IMR-90 (cell line): ENCODE measurements at regions not wholly inside any gene's neighbourhood (a gene's known extent, or its start where the extent isn't known, plus 50 kb on each side); places are given as distances from the start of the nearest gene placed in this dataset.

Source experiments
- ATAC-seq: fragments of 200-7000 bp; cut with Tn5 transposase; 2 replicates; pipeline ENCODE4 v1.9.1; 2020; ENCODE audit warnings: low read depth, mild to moderate bottlenecking, moderate library complexity
- BruUV-seq: library from RNA; stranded (reverse); fragments of 400-500 nt; replicated peaks from 2 replicates; lab custom pipeline; 2021; lab: Mats Ljungman, UMichigan
- CTCF ChIA-PET: fragments of 300-600 bp; formaldehyde crosslinking; extraction: SDS; loops from one replicate; lab custom pipeline; 2021; ENCODE audit warnings: antibody characterized with exemption; lab: Yijun Ruan, JAX
- POLR2A ChIA-PET: fragments of 300-600 bp; sonication (Branson Sonifier 250); formaldehyde crosslinking; loops from one replicate; lab custom pipeline; 2022; ENCODE audit warnings: antibody characterized with exemption; ENCODE audit not compliant: unreplicated experiment; lab: Charles Lee
- DNase-seq: peaks from one replicate; pipeline ENCODE4 v3.0.0; 2013
- H2AFZ ChIP-seq: replicated peaks from 2 replicates; pipeline ENCODE3; 2013; ENCODE audit warnings: low read length, mild to moderate bottlenecking; ENCODE audit not compliant: poor library complexity
- H2AK5ac ChIP-seq: 2 replicates; pipeline ENCODE4 v1.6.1; 2013; ENCODE audit warnings: low read depth, low read length, inconsistent platforms
- H2AK9ac ChIP-seq: replicated peaks from 2 replicates; pipeline ENCODE3; 2013; ENCODE audit warnings: mild to moderate bottlenecking, low read depth, low read length, moderate library complexity; ENCODE audit not compliant: poor library complexity
- H2BK120ac ChIP-seq: 2 replicates; pipeline ENCODE4 v1.6.1; 2013; ENCODE audit warnings: low read depth, low read length, inconsistent platforms
- H2BK15ac ChIP-seq: 3 replicates; pipeline ENCODE4 v1.6.1; 2013; ENCODE audit warnings: low read depth, low read length, inconsistent platforms
- H2BK20ac ChIP-seq: 2 replicates; pipeline ENCODE4 v1.6.1; 2013; ENCODE audit warnings: low read depth, mild to moderate bottlenecking, inconsistent platforms, low read length, moderate library complexity
- H2BK5ac ChIP-seq: 2 replicates; pipeline ENCODE4 v1.6.1; 2013; ENCODE audit warnings: mild to moderate bottlenecking, low read depth, low read length, inconsistent platforms; ENCODE audit not compliant: poor library complexity, severe bottlenecking
- H3K14ac ChIP-seq: replicated peaks from 2 replicates; pipeline ENCODE4 v1.6.1; 2013; ENCODE audit warnings: low read depth, low read length, inconsistent platforms
- H3K18ac ChIP-seq: 2 replicates; pipeline ENCODE4 v1.6.1; 2013; ENCODE audit warnings: low read depth, low read length, control low read depth
- H3K23ac ChIP-seq: 2 replicates; pipeline ENCODE4 v1.6.1; 2013; ENCODE audit warnings: low read depth, low read length, inconsistent platforms
- H3K27ac ChIP-seq: 2 replicates; pipeline ENCODE4 v1.5.1; 2013; ENCODE audit warnings: mild to moderate bottlenecking, control low read depth, low read length; ENCODE audit not compliant: insufficient read depth
- H3K27me3 ChIP-seq: 2 replicates; pipeline ENCODE4 v1.6.1; 2013; ENCODE audit warnings: low read length; ENCODE audit not compliant: control insufficient read depth, insufficient read depth
- H3K36me3 ChIP-seq: 2 replicates; pipeline ENCODE4 v1.6.1; 2013; ENCODE audit warnings: low read length, mixed read lengths; ENCODE audit not compliant: control insufficient read depth, insufficient read depth
- H3K4ac ChIP-seq: 2 replicates; pipeline ENCODE4 v1.6.1; 2013; ENCODE audit warnings: low read depth, low read length, inconsistent platforms
- H3K4me1 ChIP-seq: 2 replicates; pipeline ENCODE4 v1.6.1; 2013; ENCODE audit warnings: low read length, mixed read lengths; ENCODE audit not compliant: control insufficient read depth, insufficient read depth
- H3K4me2 ChIP-seq: 2 replicates; pipeline ENCODE4 v1.6.1; 2013; ENCODE audit warnings: low read depth, mild to moderate bottlenecking, control low read depth, low read length, moderate library complexity
- H3K4me3 ChIP-seq: 2 replicates; pipeline ENCODE4 v1.5.1; 2013; ENCODE audit warnings: low read depth, mild to moderate bottlenecking, control low read depth, low read length, moderate library complexity; ENCODE audit not compliant: insufficient read depth
- H3K56ac ChIP-seq: 2 replicates; pipeline ENCODE4 v1.6.1; 2013; ENCODE audit warnings: low read length, inconsistent platforms; ENCODE audit not compliant: insufficient read depth; ENCODE audit errors: extremely low read depth
- H3K79me1 ChIP-seq, 2 experiments: 2 replicates each; pipeline ENCODE4 v1.6.1; 2013; ENCODE audit warnings: low read length in 2 of 2, inconsistent platforms in 1 of 2, low read depth in 1 of 2
- H3K9ac ChIP-seq: 2 replicates; pipeline ENCODE4 v1.6.1; 2013; ENCODE audit warnings: low read depth, low read length, control low read depth
- H3K9me1 ChIP-seq: 2 replicates; pipeline ENCODE4 v1.6.1; 2013; ENCODE audit warnings: low read length, inconsistent platforms; ENCODE audit not compliant: insufficient read depth
- H3K9me3 ChIP-seq: 2 replicates; pipeline ENCODE4 v1.6.1; 2013; ENCODE audit warnings: low read length; ENCODE audit not compliant: control insufficient read depth, insufficient read depth
- H4K20me1 ChIP-seq: 2 replicates; pipeline ENCODE4 v1.6.1; 2013; ENCODE audit warnings: low read length, inconsistent platforms; ENCODE audit not compliant: insufficient read depth
- H4K5ac ChIP-seq: 2 replicates; pipeline ENCODE4 v1.6.1; 2013; ENCODE audit warnings: mild to moderate bottlenecking, low read depth, low read length, control low read depth
- H4K8ac ChIP-seq, 2 experiments: 2 replicates each; pipeline ENCODE4 v1.6.1; 2013; ENCODE audit warnings: low read depth in 2 of 2, low read length in 2 of 2, control low read depth in 1 of 2, inconsistent platforms in 1 of 2
- H4K91ac ChIP-seq: 2 replicates; pipeline ENCODE4 v1.6.1; 2013; ENCODE audit warnings: low read depth, low read length, inconsistent platforms; ENCODE audit not compliant: insufficient read depth
- BHLHE40 ChIP-seq: fragments of 150-350 bp; IDR thresholded peaks from 2 replicates; pipeline ENCODE4 v1.6.1; 2016; ENCODE audit warnings: mild to moderate bottlenecking, low read depth, low read length
- CEBPB ChIP-seq: IDR thresholded peaks from 2 replicates; pipeline ENCODE4 v1.6.1; 2012; ENCODE audit warnings: low read depth, low read length, improper control_type of control experiment
- CHD1 ChIP-seq: IDR thresholded peaks from 2 replicates; pipeline ENCODE4 v1.6.1; 2012; ENCODE audit warnings: low read depth, low read length, improper control_type of control experiment
- FOS ChIP-seq: fragments of 150-350 bp; IDR thresholded peaks from 2 replicates; pipeline ENCODE4 v1.6.1; 2016; ENCODE audit warnings: low read depth, low read length
- MAFK ChIP-seq: IDR thresholded peaks from 2 replicates; pipeline ENCODE4 v1.6.1; 2012; ENCODE audit warnings: low read depth, low read length, improper control_type of control experiment
- MAZ ChIP-seq: IDR thresholded peaks from 2 replicates; pipeline ENCODE4 v1.6.1; 2012; ENCODE audit warnings: low read depth, mild to moderate bottlenecking, low read length, improper control_type of control experiment, moderate library complexity, borderline replicate concordance
- MXI1 ChIP-seq: IDR thresholded peaks from 2 replicates; pipeline ENCODE4 v1.6.1; 2012; ENCODE audit warnings: low read depth, mild to moderate bottlenecking, low read length, moderate library complexity, borderline replicate concordance
- NFE2L2 ChIP-seq: fragments of 150-350 bp; IDR thresholded peaks from 2 replicates; pipeline ENCODE4 v1.6.1; 2016; ENCODE audit warnings: low read depth, mild to moderate bottlenecking, low read length
- POLR2A ChIP-seq: IDR thresholded peaks from 2 replicates; pipeline ENCODE4 v1.6.1; 2012; ENCODE audit warnings: mild to moderate bottlenecking, low read depth, low read length
- RAD21 ChIP-seq: IDR thresholded peaks from 2 replicates; pipeline ENCODE4 v1.6.1; 2012; ENCODE audit warnings: low read length, improper control_type of control experiment
- RCOR1 ChIP-seq: IDR thresholded peaks from 2 replicates; pipeline ENCODE4 v1.6.1; 2012; ENCODE audit warnings: mild to moderate bottlenecking, low read length, improper control_type of control experiment; ENCODE audit not compliant: insufficient replicate concordance
- RFX5 ChIP-seq: IDR thresholded peaks from 2 replicates; pipeline ENCODE4 v1.8.0; 2012; ENCODE audit warnings: low read depth, mild to moderate bottlenecking, low read length, moderate library complexity
- SMC3 ChIP-seq: fragments of 150-350 bp; IDR thresholded peaks from 2 replicates; pipeline ENCODE4 v1.6.1; 2016; ENCODE audit warnings: low read depth, mild to moderate bottlenecking, antibody characterized with exemption, low read length, moderate library complexity
- whole genome bisulfite sequencing, 2 experiments: methylation state at CpG; one replicate each; pipeline versions ENCODE4 v1.1.5 to v1.1.7; 2013; ENCODE audit warnings: missing lambda C conversion rate in 2 of 2; ENCODE audit not compliant: insufficient read length in 1 of 2; ENCODE audit errors: extremely low coverage in 2 of 2; 5-methylcytosine and 5-hydroxymethylcytosine counted together
- dilution Hi-C: fragments of 300-500 bp; cut with HindIII; formaldehyde crosslinking; loops from one replicate; pipeline ENCODE4 v1.14.3; 2018; ENCODE audit warnings: low sequenced_read_pairs; ENCODE audit not compliant: unreplicated experiment
- in situ Hi-C: fragments of 300-500 bp; cut with MboI; formaldehyde crosslinking; loops from 3 replicates; pipeline ENCODE4 v1.14.3; 2019; ENCODE audit warnings: low sequenced_read_pairs, inconsistent platforms, mixed read lengths
- intact Hi-C: fragments of 100-400 bp; cut with micrococcal nuclease; formaldehyde crosslinking; loops from 2 replicates; pipeline ENCODE4 v1.10.0; 2022
- TF ChIP-seq, protein P1 (sequence below): fragments of 150-350 bp; IDR thresholded peaks from 2 replicates; pipeline ENCODE4 v1.6.1; 2016; ENCODE audit warnings: low read depth, mild to moderate bottlenecking, low read length, moderate library complexity, borderline replicate concordance
- TF ChIP-seq, protein P2 (sequence below): conservative IDR thresholded peaks from 2 replicates; pipeline ENCODE4 v1.5.1; 2012; ENCODE audit warnings: mild to moderate bottlenecking, low read depth, low read length, improper control_type of control experiment

DNA sequence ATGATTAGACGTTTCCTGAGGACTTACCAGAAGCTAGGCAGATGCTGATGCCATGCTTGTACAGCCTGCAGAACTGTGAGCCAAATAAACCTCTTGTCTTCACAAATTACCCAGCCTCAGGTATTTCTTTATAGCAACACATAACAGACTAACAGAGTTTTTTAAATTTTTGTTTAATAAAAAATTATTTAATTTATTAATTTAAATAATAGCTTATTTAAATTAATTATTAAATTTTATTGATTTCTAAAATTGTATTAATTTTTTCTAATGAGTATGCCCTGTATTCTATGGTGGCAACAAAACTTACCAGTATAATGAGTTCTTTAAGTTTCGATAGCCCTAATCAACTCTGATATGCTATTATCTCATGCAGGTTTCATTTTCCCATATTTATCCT lies 259.8 kb downstream of the IKZF2 start:
- in situ Hi-C loops (loop anchor here (10.0 kb wide), 2 partner anchors 117 to 207 kb away; no protein-coding TSS in a partner anchor), dilution Hi-C loops (no loop called here), intact Hi-C loops (no loop called here)
- no peaks in the 10 kb centered on the region for H3K79me1 ChIP-seq
- H3K9ac ChIP-seq = no peak overlapping the region
- no peak overlapping the region for H2BK120ac ChIP-seq
- no peak overlapping the region for H4K5ac ChIP-seq
- no peaks in the 10 kb centered on the region for H3K9me1 ChIP-seq
- POLR2A ChIA-PET = no interaction called here
- H3K27ac ChIP-seq = no peak overlapping the region
- no peak for ATAC-seq
- H4K8ac ChIP-seq = no peak overlapping the region
- WGBS, 2 experiments = no CpG with 5 or more reads among the region's 2 CpGs
- no peaks in the 10 kb centered on the region for H4K20me1 ChIP-seq
- H4K91ac ChIP-seq = no peak overlapping the region
- no peak overlapping the region for H3K18ac ChIP-seq
- H3K4me3 ChIP-seq = no peak overlapping the region
- no peak for DNase-seq
- no peak overlapping the region for H2AK9ac ChIP-seq
- no peak overlapping the region for H2BK20ac ChIP-seq
- no peak overlapping the region for H2AK5ac ChIP-seq
- no peaks in the 10 kb centered on the region for H3K4me1 ChIP-seq
- H2AFZ ChIP-seq = no peak overlapping the region
- H3K56ac ChIP-seq = no peak overlapping the region
- TF ChIP-seq SMC3 = no peak
- TF ChIP-seq, protein P1, sequence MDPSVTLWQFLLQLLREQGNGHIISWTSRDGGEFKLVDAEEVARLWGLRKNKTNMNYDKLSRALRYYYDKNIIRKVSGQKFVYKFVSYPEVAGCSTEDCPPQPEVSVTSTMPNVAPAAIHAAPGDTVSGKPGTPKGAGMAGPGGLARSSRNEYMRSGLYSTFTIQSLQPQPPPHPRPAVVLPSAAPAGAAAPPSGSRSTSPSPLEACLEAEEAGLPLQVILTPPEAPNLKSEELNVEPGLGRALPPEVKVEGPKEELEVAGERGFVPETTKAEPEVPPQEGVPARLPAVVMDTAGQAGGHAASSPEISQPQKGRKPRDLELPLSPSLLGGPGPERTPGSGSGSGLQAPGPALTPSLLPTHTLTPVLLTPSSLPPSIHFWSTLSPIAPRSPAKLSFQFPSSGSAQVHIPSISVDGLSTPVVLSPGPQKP = no peak
- no peak for TF ChIP-seq RCOR1
- TF ChIP-seq, protein P2, sequence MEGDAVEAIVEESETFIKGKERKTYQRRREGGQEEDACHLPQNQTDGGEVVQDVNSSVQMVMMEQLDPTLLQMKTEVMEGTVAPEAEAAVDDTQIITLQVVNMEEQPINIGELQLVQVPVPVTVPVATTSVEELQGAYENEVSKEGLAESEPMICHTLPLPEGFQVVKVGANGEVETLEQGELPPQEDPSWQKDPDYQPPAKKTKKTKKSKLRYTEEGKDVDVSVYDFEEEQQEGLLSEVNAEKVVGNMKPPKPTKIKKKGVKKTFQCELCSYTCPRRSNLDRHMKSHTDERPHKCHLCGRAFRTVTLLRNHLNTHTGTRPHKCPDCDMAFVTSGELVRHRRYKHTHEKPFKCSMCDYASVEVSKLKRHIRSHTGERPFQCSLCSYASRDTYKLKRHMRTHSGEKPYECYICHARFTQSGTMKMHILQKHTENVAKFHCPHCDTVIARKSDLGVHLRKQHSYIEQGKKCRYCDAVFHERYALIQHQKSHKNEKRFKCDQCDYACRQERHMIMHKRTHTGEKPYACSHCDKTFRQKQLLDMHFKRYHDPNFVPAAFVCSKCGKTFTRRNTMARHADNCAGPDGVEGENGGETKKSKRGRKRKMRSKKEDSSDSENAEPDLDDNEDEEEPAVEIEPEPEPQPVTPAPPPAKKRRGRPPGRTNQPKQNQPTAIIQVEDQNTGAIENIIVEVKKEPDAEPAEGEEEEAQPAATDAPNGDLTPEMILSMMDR = no peak
- TF ChIP-seq MXI1 = no peak
- TF ChIP-seq NFE2L2 = no peak
- no peak for TF ChIP-seq BHLHE40
- no peak for TF ChIP-seq POLR2A
- no peak for TF ChIP-seq FOS
- TF ChIP-seq CEBPB = no peak
- no peak for TF ChIP-seq RAD21
- TF ChIP-seq CHD1 = no peak
- TF ChIP-seq RFX5 = no peak
- no peak for TF ChIP-seq MAZ
- no peak for TF ChIP-seq MAFK
- H3K36me3 ChIP-seq = no peaks in the 10 kb centered on the region
- H3K9me3 ChIP-seq = no peaks in the 10 kb centered on the region
- no peak overlapping the region for H3K23ac ChIP-seq
- no peak overlapping the region for H2BK15ac ChIP-seq
- CTCF ChIA-PET = interaction anchor here (0.5 to 2.1 kb wide), 12 partner anchors 12 to 254 kb away, joined by 3 to 14 read pairs (median 4); no protein-coding TSS in a partner anchor
- H2BK5ac ChIP-seq = no peak overlapping the region
- H3K14ac ChIP-seq = no peak overlapping the region
- no peak overlapping the region for H3K4me2 ChIP-seq
- no TSS peak for BruUV-seq
- no peak overlapping the region for H3K4ac ChIP-seq
- no peaks in the 10 kb centered on the region for H3K27me3 ChIP-seq
